OCI-LY1 (cell line): ENCODE measurements at regions not wholly inside any gene's neighbourhood (a gene's known extent, or its start where the extent isn't known, plus 50 kb on each side); places are given as distances from the start of the nearest gene placed in this dataset.

Source experiments
- CTCF ChIP-seq: fragments of 200-600 bp; sonication (generic), shearing (Covaris generic); IDR thresholded peaks from 2 replicates; pipeline ENCODE4 v1.5.1; 2017; ENCODE audit warnings: mild to moderate bottlenecking, antibody characterized with exemption, low read length, moderate library complexity, mixed read lengths
- EZH2 ChIP-seq: fragments of 200-600 bp; sonication (generic), shearing (Covaris generic); IDR thresholded peaks from 2 replicates; pipeline ENCODE4 v1.8.0; 2017; ENCODE audit warnings: borderline replicate concordance, mixed run types, mild to moderate bottlenecking, antibody characterized with exemption, low read length, moderate library complexity, mixed read lengths

DNA sequence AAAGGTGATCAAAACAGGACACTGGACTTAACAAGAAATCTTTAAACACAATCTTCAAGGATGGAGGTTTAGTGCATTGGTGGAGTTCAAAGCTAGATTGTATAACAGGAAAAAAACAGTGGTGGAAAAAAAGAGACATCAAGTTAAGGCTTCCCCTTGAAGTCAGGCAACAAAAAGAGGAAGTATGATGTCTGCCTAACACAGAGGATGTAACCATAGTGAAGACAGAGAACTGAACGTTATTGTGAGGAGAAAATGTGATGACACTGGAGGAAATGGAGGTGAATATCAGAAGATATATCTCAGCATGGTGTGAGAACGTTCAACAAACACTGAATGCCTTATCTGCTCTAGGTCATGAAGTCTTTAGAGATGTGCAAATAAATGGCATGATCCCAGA, 192.4 kb upstream of the AR start:
- TF ChIP-seq CTCF (no peak), EZH2 (no peak)
